HG03175 (cell line): ENCODE measurements at regions not wholly inside any gene's neighbourhood (a gene's known extent, or its start where the extent isn't known, plus 50 kb on each side); places are given as distances from the start of the nearest gene placed in this dataset.

Experiments used
- ATAC-seq: cut with Tn5 transposase; IDR thresholded peaks from one replicate; pipeline ENCODE4 v1.9.1; 2021; ENCODE audit warnings: mild to moderate bottlenecking, moderate library complexity; ENCODE audit not compliant: unreplicated experiment

- no peak for ATAC-seq
Observed at GRCh38 chr1:99566290-99567021, 79.5 kb upstream of the PALMD start.

DNA sequence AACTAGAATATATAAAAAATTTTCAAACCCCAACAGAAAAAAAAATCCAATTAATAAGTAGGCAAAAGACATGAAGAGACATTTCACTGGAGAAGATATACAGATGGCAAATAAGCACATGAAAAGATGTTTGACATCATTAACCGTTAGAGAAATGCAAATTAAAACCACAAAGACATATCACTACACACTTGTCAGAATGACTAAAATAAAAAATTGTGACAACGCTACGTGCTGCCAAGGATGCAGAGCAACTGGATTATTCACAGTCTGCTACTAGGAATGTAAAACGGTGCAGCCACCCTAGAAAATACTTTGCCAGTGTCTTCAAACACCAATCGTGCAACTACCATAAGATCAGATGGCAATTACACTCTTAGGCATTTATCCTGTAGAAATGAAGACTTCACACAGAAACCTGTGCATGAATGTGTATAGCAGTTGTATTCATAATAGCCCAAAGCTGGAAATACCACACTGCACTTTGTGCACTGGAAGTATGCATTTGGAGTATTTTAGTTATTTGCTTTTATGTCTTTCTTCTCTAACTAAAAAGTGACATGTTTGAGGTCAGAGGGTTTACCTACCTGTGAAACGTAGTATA, 75.3 kb upstream of the PALMD start:
- no peak for ATAC-seq

DNA sequence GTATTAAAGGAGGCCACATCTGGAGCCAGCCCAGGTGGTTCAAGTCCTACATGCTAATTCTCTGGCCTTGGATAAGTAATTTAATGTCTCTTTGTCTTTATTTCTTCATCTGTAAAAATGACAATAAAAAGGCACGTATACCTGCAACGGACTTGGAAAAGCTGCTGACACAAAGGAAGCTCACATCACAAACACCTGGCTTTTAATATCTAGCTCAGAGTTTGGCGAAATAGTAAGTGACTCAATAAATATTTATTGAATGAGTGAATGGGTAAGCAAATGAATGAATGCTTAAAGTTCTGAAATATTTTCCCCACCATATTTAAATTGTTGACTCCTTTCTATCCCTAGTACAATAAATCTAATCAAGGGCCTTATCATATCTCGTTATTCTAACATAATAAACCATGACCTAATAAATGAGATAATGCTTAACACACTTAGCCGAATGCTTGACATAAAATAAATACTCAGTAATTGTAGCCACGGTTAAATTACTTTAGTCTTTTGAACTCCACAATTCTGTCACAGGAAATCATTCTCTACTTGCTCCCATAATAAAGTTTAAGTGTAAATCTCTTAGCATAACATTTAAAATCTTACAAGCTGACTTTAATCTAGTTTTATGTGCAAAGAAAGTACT, 74.7 kb upstream of the PALMD start:
- no peak for ATAC-seq

DNA sequence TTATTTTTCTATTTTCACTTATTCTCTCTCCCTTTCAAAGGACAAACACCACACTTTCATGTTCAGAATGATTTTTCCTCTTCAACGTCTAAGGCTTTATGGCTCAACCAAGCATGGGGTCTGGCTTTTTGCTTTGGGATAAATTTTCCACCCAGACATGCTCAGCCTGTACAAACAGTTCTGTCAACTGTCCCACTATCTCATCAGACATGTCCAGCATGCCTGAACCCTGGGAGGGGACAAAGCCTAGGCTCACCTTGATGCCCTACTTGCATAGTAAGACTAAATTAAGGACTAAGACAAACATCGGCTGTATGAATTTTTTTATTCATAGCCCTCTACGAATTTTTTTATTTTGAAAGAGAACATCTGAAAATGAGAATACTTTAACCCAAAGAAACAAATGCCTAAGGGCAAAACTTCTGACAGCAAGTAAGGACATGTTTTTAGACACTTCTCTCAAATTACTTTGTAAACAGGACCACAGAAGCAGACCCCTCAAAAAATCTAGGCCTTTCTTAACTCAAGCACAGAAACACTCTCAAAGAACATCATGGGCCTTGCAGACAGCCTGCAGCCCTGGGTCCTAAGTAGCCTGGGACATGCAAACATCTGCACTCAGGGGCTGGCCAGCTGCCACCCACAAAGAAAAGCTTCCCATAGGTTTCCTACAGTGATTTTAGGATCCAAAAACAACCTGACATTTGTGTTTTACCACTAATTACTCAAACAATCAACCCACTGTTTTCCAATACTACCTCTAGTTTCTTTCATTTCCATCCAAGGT, 72.3 kb upstream of the PALMD start:
- ATAC-seq: no peak

DNA sequence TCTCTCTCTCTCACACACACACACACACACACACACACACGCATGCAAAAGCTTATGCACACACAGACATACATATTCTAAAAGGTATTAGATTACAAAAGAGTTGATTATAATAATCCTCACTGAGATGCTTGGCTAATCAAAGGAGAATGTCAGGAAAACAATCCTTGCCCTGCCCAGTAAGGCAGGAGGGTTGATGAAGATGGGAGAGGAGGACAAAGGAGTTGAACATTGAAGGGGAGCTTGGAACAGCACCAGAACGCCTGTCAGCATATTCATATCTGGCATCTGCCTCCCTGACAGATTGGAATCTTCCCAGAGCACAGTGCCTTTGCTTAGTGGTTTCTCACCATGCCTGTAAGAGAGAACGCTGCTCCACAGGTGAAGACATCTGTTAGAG, 68.6 kb upstream of the PALMD start:
- ATAC-seq: no peak

DNA sequence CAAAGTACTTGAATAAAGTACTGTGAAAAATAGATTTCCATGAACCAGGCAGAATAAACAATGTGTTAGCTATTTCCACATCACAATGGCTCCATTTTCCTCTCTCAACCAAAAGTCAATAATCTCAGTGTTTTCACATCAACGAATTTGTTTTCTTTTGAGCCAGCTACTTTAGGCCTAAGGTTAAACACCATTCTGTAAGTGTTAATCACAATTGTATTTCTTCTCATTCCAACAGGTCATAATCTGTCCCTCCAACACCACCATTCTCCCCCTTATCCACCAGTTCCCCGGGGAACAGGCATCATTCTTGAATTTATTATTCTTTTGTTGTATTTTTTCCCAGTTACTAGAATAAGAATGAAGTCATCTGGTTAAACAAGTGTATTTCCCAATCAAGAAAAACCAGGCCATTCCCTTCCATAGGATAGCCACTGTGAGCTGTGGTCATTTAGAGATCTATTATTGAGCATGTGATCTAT, 66.2 kb upstream of the PALMD start:
- ATAC-seq: no peak

DNA sequence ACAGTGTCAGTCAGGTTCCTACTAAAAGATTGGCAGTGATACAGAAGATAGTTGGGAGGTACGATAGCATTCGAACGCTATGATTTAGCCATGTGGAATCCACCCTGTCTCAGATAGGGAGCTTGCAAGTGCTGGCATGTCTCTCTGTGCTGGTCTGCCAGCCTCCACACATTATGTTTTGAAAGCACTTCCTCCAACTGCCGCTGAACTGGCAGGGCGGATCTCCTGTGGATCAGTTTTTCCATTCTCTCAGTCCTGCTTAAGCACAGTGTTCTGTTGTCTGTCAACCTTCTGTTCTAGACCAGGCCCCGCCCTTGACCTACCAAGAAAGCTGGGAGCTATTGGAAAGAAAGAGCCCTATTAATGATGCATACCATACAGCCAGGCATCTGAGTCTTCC, 65.5 kb upstream of the PALMD start:
- no peak for ATAC-seq

DNA sequence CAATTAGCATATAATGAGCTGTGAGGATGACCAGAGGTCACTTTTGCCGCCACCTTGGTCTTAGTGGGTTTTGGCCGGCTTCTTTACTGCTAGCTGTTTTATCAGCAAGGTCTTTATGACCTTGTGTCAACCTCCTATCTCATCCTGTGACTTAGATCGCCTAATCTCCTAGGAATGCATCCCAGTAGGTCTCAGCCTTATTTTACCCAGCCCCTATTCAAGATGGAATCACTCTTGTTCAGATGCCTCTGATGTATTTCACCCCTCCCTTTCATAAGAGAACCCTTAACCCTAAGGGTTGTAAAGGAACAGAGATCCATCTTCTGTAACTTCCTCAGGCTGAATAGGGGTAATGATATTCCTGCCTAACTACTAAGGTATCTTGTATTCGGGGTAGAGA, 58.9 kb upstream of the PALMD start:
- ATAC-seq: no peak

DNA sequence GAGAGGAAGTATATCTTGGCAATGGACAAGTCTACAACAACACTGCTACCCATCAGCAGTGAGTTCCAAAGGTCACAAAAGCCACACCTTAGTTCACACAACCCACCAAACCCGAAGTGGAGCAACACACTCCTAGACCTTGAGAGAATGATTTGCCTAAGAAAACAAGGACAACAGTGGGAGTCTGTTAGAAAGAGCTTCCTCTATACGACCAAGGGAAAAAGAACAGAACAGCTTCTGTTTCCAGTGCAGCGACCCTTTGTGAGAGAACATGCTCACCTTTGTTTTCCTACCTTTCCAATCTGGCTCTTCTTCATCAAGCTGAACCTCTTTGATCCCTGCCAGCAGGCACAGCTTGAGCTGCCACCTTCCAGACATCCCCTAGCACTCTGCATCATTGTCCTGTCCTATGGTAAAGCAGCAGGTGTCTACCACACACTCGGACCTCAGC, 56.7 kb upstream of the PALMD start:
- no peak for ATAC-seq

DNA sequence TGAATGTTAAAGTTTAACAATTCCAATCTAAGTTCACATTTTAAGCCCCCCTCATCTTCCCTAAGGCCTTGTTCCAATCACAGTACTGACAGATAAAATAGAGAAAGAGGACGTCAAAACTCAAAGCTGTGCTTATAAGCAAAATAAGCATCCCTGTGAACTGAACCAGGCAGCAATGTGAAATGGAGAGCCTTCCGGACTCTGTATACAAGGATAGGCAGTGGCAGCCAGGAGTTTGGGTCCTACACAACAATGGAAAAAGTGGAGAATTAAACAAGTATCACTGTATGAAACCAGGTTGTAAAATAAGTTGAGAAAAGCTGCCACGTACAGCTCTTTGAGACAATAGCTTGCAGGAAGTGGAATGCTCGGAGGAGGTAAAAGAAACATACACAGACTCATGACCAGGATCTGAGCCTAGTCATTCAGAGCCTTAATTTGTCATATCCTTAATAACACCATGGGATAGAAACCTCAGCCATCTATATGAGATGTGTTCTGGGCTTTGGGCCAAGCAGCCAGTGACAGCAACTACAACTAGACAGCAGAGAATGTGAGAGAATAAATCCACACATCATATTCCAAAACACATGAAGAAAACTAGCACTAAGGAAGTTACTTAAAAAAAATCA, 55.2 kb upstream of the PALMD start:
- ATAC-seq: no peak

- no peak for ATAC-seq
Observed at GRCh38 chr1:99591886-99592285, 54.0 kb upstream of the PALMD start.

DNA sequence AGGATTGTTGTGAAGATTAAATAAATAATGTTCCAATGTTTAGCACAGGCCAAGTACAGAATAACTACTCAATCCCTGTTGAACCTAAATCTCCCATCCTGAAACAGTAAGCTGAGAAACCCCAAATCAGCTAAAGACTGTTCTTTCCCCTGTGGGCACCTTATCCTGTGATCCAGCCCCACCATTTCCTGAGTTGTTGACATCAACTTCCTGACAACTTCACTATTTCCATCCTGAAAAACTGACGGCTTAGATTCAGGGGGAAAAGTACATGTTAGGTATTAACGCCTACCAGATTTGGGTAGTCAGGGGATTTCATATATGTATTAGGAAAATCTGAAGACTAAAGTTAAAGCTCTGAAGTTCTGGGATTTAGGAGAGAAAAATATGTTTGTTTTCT, 51.7 kb upstream of the PALMD start:
- no peak for ATAC-seq

- ATAC-seq: no peak
Observed at GRCh38 chr1:99595041-99595440, 50.9 kb upstream of the PALMD start.

GRCh38 chr1:99595441-99595840, 50.5 kb upstream of the PALMD start:
- ATAC-seq: no peak
